ENCODE measurements at regions not wholly inside any gene's neighbourhood (a gene's known extent, or its start where the extent isn't known, plus 50 kb on each side); places are given as distances from the start of the nearest gene placed in this dataset.
"Not testable (repeated sequence)": the region's sequence is repeated elsewhere in the genome, so short reads cannot be mapped to it uniquely, and the experiment has no call there.

GRCh38 chr6:68008445-68008844 is 626.6 kb upstream of the ADGRB3 start:
- no peak overlapping the region for H3K9ac ChIP-seq
- H3K4me3 ChIP-seq, result no peak overlapping the region
- no peak overlapping the region for H3K27ac ChIP-seq
- no peaks in the 10 kb centered on the region for H3K27me3 ChIP-seq
- 0 out of 20 replicates have a peak, but pooled peaks cover 0 to 8% (median 0%) of the 10 kb centered on the region in 10 experiments for H3K4me1 ChIP-seq
- no peaks in the 10 kb centered on the region for H3K36me3 ChIP-seq
- H4K20me1 ChIP-seq, result no peaks in the 10 kb centered on the region
- no peak for TF ChIP-seq Cebpa-rat (IDR thresholded peaks at IDR 0.05)
- peak overlapping the region in 1 of 11 experiments; percentile 31; a peak in 2 of 22 replicates for H3K4me2 ChIP-seq
- no peaks in the 10 kb centered on the region for H3K9me3 ChIP-seq (replicated peaks in 1 of 11)

- H3K27ac ChIP-seq, result no peak overlapping the region
These were observed 627.4 kb upstream of the ADGRB3 start for GRCh38 chr6:68007717-68008116.

GRCh38 chr6:67986694-67987232 is 648.3 kb upstream of the ADGRB3 start:
- no peaks in the 10 kb centered on the region for H3K27me3 ChIP-seq
- no peaks in the 10 kb centered on the region for H3K36me3 ChIP-seq
- no peaks in the 10 kb centered on the region for H3K9me3 ChIP-seq (replicated peaks in 1 of 11)
- no peaks in the 10 kb centered on the region for H3K4me1 ChIP-seq
- no peak overlapping the region for H3K27ac ChIP-seq
- H4K20me1 ChIP-seq, result no peaks in the 10 kb centered on the region
- no peak overlapping the region for H3K9ac ChIP-seq
- no peak for TF ChIP-seq Cebpa-rat (IDR thresholded peaks at IDR 0.05)
- H3K4me2 ChIP-seq, result no peak overlapping the region
- H3K4me3 ChIP-seq, result no peak overlapping the region

More at GRCh38 chr6:68007717-68008116, 627.4 kb upstream of the ADGRB3 start:
- H3K4me3 ChIP-seq, result no peak overlapping the region
- no peak overlapping the region for H3K9ac ChIP-seq
- no peaks in the 10 kb centered on the region for H3K36me3 ChIP-seq
- H3K4me1 ChIP-seq, result 0 out of 20 replicates have a peak, but pooled peaks cover 0 to 8% (median 0%) of the 10 kb centered on the region in 10 experiments
- H3K4me2 ChIP-seq, result no peak overlapping the region
- no peak for TF ChIP-seq Cebpa-rat (IDR thresholded peaks at IDR 0.05)
- H4K20me1 ChIP-seq, result no peaks in the 10 kb centered on the region
- H3K27me3 ChIP-seq, result no peaks in the 10 kb centered on the region
- H3K9me3 ChIP-seq (replicated peaks in 1 of 11), result no peaks in the 10 kb centered on the region

- Histone ChIP-seq H3K4me2 (no peak overlapping the region), H3K4me1 (no peaks in the 10 kb centered on the region), H3K9ac (no peak overlapping the region), H3K9me3 (replicated peaks in 1 of 11) (no peaks in the 10 kb centered on the region), H3K4me3 (no peak overlapping the region), H3K27ac (no peak overlapping the region), H3K27me3 (no peaks in the 10 kb centered on the region), H4K20me1 (no peaks in the 10 kb centered on the region), H3K36me3 (no peaks in the 10 kb centered on the region)
- no peak for TF ChIP-seq Cebpa-rat (IDR thresholded peaks at IDR 0.05)
These were observed 658.6 kb upstream of the ADGRB3 start for GRCh38 chr6:67976486-67976885.

- no peak for TF ChIP-seq Cebpa-rat (IDR thresholded peaks at IDR 0.05)
These were observed 660.2 kb upstream of the ADGRB3 start for GRCh38 chr6:67974931-67975330.

GRCh38 chr6:67971812-67972211 is 663.3 kb upstream of the ADGRB3 start:
- Histone ChIP-seq H3K9ac (no peak overlapping the region), H3K4me3 (no peak overlapping the region), H3K27me3 (no peaks in the 10 kb centered on the region), H3K4me2 (no peak overlapping the region), H3K9me3 (replicated peaks in 1 of 11) (no peaks in the 10 kb centered on the region), H4K20me1 (no peaks in the 10 kb centered on the region), H3K36me3 (no peaks in the 10 kb centered on the region), H3K27ac (no peak overlapping the region), H3K4me1 (no peaks in the 10 kb centered on the region)
- TF ChIP-seq Cebpa-rat (IDR thresholded peaks at IDR 0.05), result no peak

More at GRCh38 chr6:67974931-67975330, 660.2 kb upstream of the ADGRB3 start:
- Histone ChIP-seq H3K27me3 (no peaks in the 10 kb centered on the region), H3K9ac (no peak overlapping the region), H3K36me3 (no peaks in the 10 kb centered on the region), H3K9me3 (replicated peaks in 1 of 11) (no peaks in the 10 kb centered on the region), H4K20me1 (no peaks in the 10 kb centered on the region), H3K4me3 (no peak overlapping the region), H3K27ac (no peak overlapping the region), H3K4me2 (no peak overlapping the region), H3K4me1 (no peaks in the 10 kb centered on the region)

GRCh38 chr6:67966830-67967229 is 668.3 kb upstream of the ADGRB3 start:
- Histone ChIP-seq H3K4me1 (no peaks in the 10 kb centered on the region), H3K9ac (no peak overlapping the region), H3K27ac (no peak overlapping the region), H3K4me3 (no peak overlapping the region), H3K4me2 (no peak overlapping the region), H3K36me3 (no peaks in the 10 kb centered on the region), H4K20me1 (no peaks in the 10 kb centered on the region), H3K27me3 (no peaks in the 10 kb centered on the region), H3K9me3 (replicated peaks in 1 of 11) (no peaks in the 10 kb centered on the region)
- TF ChIP-seq Cebpa-rat (IDR thresholded peaks at IDR 0.05), result no peak

GRCh38 chr6:67956352-67956751 is 678.7 kb upstream of the ADGRB3 start:
- no peak overlapping the region for H3K9ac ChIP-seq
- no peaks in the 10 kb centered on the region for H3K27me3 ChIP-seq
- H3K4me2 ChIP-seq, result no peak overlapping the region
- TF ChIP-seq Cebpa-rat (IDR thresholded peaks at IDR 0.05), result no peak
- no peaks in the 10 kb centered on the region for H4K20me1 ChIP-seq
- no peaks in the 10 kb centered on the region for H3K4me1 ChIP-seq
- no peaks in the 10 kb centered on the region for H3K36me3 ChIP-seq
- H3K27ac ChIP-seq, result no peak overlapping the region
- peaks cover 23 to 38% (median 26%) of the 10 kb centered on the region in 11 experiments for H3K9me3 ChIP-seq (replicated peaks in 1 of 11)
- H3K4me3 ChIP-seq, result peak overlapping the region in 2 of 10 experiments; percentile 1 to 15; a peak in 2 of 20 replicates

GRCh38 chr6:67952948-67953347 is 682.1 kb upstream of the ADGRB3 start:
- H3K9ac ChIP-seq, result no peak overlapping the region
- H3K4me3 ChIP-seq, result no peak overlapping the region
- TF ChIP-seq Cebpa-rat (IDR thresholded peaks at IDR 0.05), result no peak
- peaks cover 0 to 9% (median 0%) of the 10 kb centered on the region in 10 experiments; a peak in 7 of 20 replicates for H3K4me1 ChIP-seq
- no peak overlapping the region for H3K4me2 ChIP-seq
- no peaks in the 10 kb centered on the region for H4K20me1 ChIP-seq
- H3K27ac ChIP-seq, result no peak overlapping the region
- peaks cover 23 to 47% (median 36%) of the 10 kb centered on the region in 11 experiments for H3K9me3 ChIP-seq (replicated peaks in 1 of 11)
- H3K36me3 ChIP-seq, result no peaks in the 10 kb centered on the region
- H3K27me3 ChIP-seq, result no peaks in the 10 kb centered on the region

GRCh38 chr6:67952121-67952520 is 683.0 kb upstream of the ADGRB3 start:
- Histone ChIP-seq H3K4me2 (no peak overlapping the region), H3K4me3 (no peak overlapping the region)

GRCh38 chr6:67947762-67948161 is 687.3 kb upstream of the ADGRB3 start:
- not testable (repeated sequence) for H3K9ac ChIP-seq, H3K4me1 ChIP-seq, H3K27ac ChIP-seq, H3K36me3 ChIP-seq, H4K20me1 ChIP-seq, H3K4me2 ChIP-seq, H3K27me3 ChIP-seq, H3K4me3 ChIP-seq
- H3K9me3 ChIP-seq (replicated peaks in 1 of 11), result peaks cover 0 to 16% (median 8%) of the 10 kb centered on the region in 11 experiments; a peak in 14 of 22 replicates

More at GRCh38 chr6:67952121-67952520, 683.0 kb upstream of the ADGRB3 start:
- H3K9me3 ChIP-seq (replicated peaks in 1 of 11), result peaks cover 19 to 39% (median 30%) of the 10 kb centered on the region in 11 experiments
- H3K27ac ChIP-seq, result no peak overlapping the region
- H3K36me3 ChIP-seq, result no peaks in the 10 kb centered on the region
- TF ChIP-seq Cebpa-rat (IDR thresholded peaks at IDR 0.05), result no peak
- H3K4me1 ChIP-seq, result peaks cover 0 to 9% (median 0%) of the 10 kb centered on the region in 10 experiments; a peak in 7 of 20 replicates
- H4K20me1 ChIP-seq, result no peaks in the 10 kb centered on the region
- no peaks in the 10 kb centered on the region for H3K27me3 ChIP-seq
- H3K9ac ChIP-seq, result no peak overlapping the region
